WI38 (cell line): ENCODE measurements at regions not wholly inside any gene's neighbourhood (a gene's known extent, or its start where the extent isn't known, plus 50 kb on each side); places are given as distances from the start of the nearest gene placed in this dataset.

Experiments
- H3K4me3 ChIP-seq: 2 replicates; pipeline ENCODE4 v1.5.1; 2011; ENCODE audit warnings: low read depth, mild to moderate bottlenecking, control low read depth, low read length
- CTCF ChIP-seq: IDR thresholded peaks from 2 replicates; pipeline ENCODE4 v1.5.1; 2012; ENCODE audit warnings: low read depth, mild to moderate bottlenecking, control low read depth, low read length

- no peak overlapping the region for H3K4me3 ChIP-seq
- no peak for TF ChIP-seq CTCF
Measured at GRCh38 chr21:17348849-17349248, 164.0 kb upstream of the CXADR start.

- no peak overlapping the region for H3K4me3 ChIP-seq
- TF ChIP-seq CTCF, result no peak
Measured at GRCh38 chr21:17351766-17352165, 161.1 kb upstream of the CXADR start.

GRCh38 chr21:17352996-17353655, 159.7 kb upstream of the CXADR start:
- TF ChIP-seq CTCF, result no peak
- no peak overlapping the region for H3K4me3 ChIP-seq

GRCh38 chr21:17359781-17360180, 153.1 kb upstream of the CXADR start:
- no peak for TF ChIP-seq CTCF

GRCh38 chr21:17368748-17369363, 144.0 kb upstream of the CXADR start:
- H3K4me3 ChIP-seq, result no peak overlapping the region
- no peak for TF ChIP-seq CTCF

More at GRCh38 chr21:17359781-17360180, 153.1 kb upstream of the CXADR start:
- no peak overlapping the region for H3K4me3 ChIP-seq

GRCh38 chr21:17370263-17370662, 142.6 kb upstream of the CXADR start:
- no peak for TF ChIP-seq CTCF
- H3K4me3 ChIP-seq, result no peak overlapping the region

- no peak overlapping the region for H3K4me3 ChIP-seq
- no peak for TF ChIP-seq CTCF
Measured at GRCh38 chr21:17370916-17371315, 141.9 kb upstream of the CXADR start.
